Gastroesophageal sphincter (tissue), 4 donors: ENCODE measurements at regions not wholly inside any gene's neighbourhood (a gene's known extent, or its start where the extent isn't known, plus 50 kb on each side); places are given as distances from the start of the nearest gene placed in this dataset.

Experiments used
- ATAC-seq: fragments of 150-250 bp; one replicate; pipeline ENCODE4 v1.9.1; 2016; ENCODE audit warnings: mild to moderate bottlenecking, moderate library complexity
- H3K27ac ChIP-seq, 4 donors: fragments of 200-600 bp; sonication (generic) in 3 of 4; 1 replicate in 3 of 4; 2 replicates in 1 of 4; pipeline ENCODE4 v1.5.1; 2016 to 2019
- H3K27me3 ChIP-seq: fragments of 200-600 bp; sonication (generic); one replicate; pipeline ENCODE4 v1.5.1; 2019
- H3K36me3 ChIP-seq, 2 donors: fragments of 200-600 bp; sonication (generic); one replicate each; pipeline ENCODE4 v1.5.1; 2019; ENCODE audit warnings: control low read depth in 1 of 2
- H3K4me1 ChIP-seq, 3 donors: fragments of 200-600 bp; sonication (generic); 1 replicate in 2 of 3; 2 replicates in 1 of 3; pipeline ENCODE4 v1.5.1; 2016 to 2019; ENCODE audit warnings: control low read depth in 2 of 3
- H3K4me3 ChIP-seq, 2 donors: fragments of 200-600 bp; sonication (generic); one replicate each; pipeline ENCODE4 v1.5.1; 2019; ENCODE audit warnings: mild to moderate bottlenecking in 1 of 2, moderate library complexity in 1 of 2
- H3K9me3 ChIP-seq, 3 donors: fragments of 200-600 bp; sonication (generic); one replicate each; pipeline ENCODE4 v1.5.1; 2017 to 2019; ENCODE audit warnings: control low read depth in 2 of 3
- CTCF ChIP-seq, 4 experiments: fragments of 200-600 bp in 2 of 4; fragments of 450-650 bp in 2 of 4; sonication (generic) in 1 of 4; IDR thresholded peaks; one replicate each; pipeline ENCODE4 v1.5.1; 2017 to 2019; ENCODE audit warnings: antibody characterized with exemption in 4 of 4, mild to moderate bottlenecking in 2 of 4, moderate library complexity in 2 of 4
- EP300 ChIP-seq: sonication (generic); formaldehyde crosslinking; IDR thresholded peaks from one replicate; pipeline ENCODE4 v1.6.1; 2017; ENCODE audit warnings: antibody characterized with exemption, mild to moderate bottlenecking
- POLR2A ChIP-seq, 2 donors: fragments of 450-650 bp; IDR thresholded peaks; one replicate each; pipeline ENCODE4 v1.6.1; 2017; ENCODE audit warnings: antibody characterized with exemption in 2 of 2, mild to moderate bottlenecking in 2 of 2, moderate library complexity in 1 of 2
- POLR2AphosphoS5 ChIP-seq: sonication (generic); formaldehyde crosslinking; IDR thresholded peaks from one replicate; pipeline ENCODE4 v1.6.1; 2017; ENCODE audit warnings: antibody characterized with exemption
- WGBS, 2 donors: methylation state at CpG; one replicate each; pipeline ENCODE4 v1.1.5; 2018; ENCODE audit warnings: low coverage in 1 of 2; 5-methylcytosine and 5-hydroxymethylcytosine counted together

GRCh38 chr6:156525541-156525940, 251.6 kb upstream of the ARID1B start:
- TF ChIP-seq POLR2A (IDR thresholded peaks at IDR 0.05) (no peak), POLR2AphosphoS5 (no peak), EP300 (no peak), CTCF (IDR thresholded peaks at IDR 0.05) (no peak)
- ATAC-seq: no peak
- Histone ChIP-seq H3K27me3 (no peaks in the 10 kb centered on the region), H3K4me1 (no peaks in the 10 kb centered on the region), H3K4me3 (no peak overlapping the region), H3K27ac (no peak overlapping the region), H3K36me3 (no peaks in the 10 kb centered on the region), H3K9me3 (no peaks in the 10 kb centered on the region)
- WGBS, 2 donors: 65 to 67% methylated on average over 1 to 6 of the region's 6 CpGs

GRCh38 chr6:156519940-156520339, 257.2 kb upstream of the ARID1B start:
- no peak for ATAC-seq
- Histone ChIP-seq H3K9me3 (peaks cover 0 to 6% (median 0%) of the 10 kb centered on the region in 3 donors), H3K4me1 (no peaks in the 10 kb centered on the region), H3K4me3 (no peak overlapping the region), H3K36me3 (no peaks in the 10 kb centered on the region), H3K27ac (no peak overlapping the region), H3K27me3 (peaks cover 13% of the 10 kb centered on the region)
- 72 to 97% methylated on average over 2 of the region's 2 CpGs for WGBS, 2 donors
- TF ChIP-seq EP300: no peak

GRCh38 chr6:156517088-156517487, 260.1 kb upstream of the ARID1B start:
- no peak for ATAC-seq
- TF ChIP-seq CTCF (IDR thresholded peaks at IDR 0.05) (no peak), POLR2A (IDR thresholded peaks at IDR 0.05) (no peak), POLR2AphosphoS5 (no peak), EP300 (no peak)
- H3K27me3 ChIP-seq: peaks cover 13% of the 10 kb centered on the region
- H3K4me1 ChIP-seq: no peaks in the 10 kb centered on the region
- H3K27ac ChIP-seq: no peak overlapping the region
- no peak overlapping the region for H3K4me3 ChIP-seq
- 38 to 64% methylated on average over 6 of the region's 6 CpGs for WGBS, 2 donors
- H3K36me3 ChIP-seq: no peaks in the 10 kb centered on the region
- peaks cover 0 to 6% (median 0%) of the 10 kb centered on the region in 3 donors for H3K9me3 ChIP-seq

- no peaks in the 10 kb centered on the region for H3K4me1 ChIP-seq
- TF ChIP-seq POLR2A (IDR thresholded peaks at IDR 0.05) (no peak), POLR2AphosphoS5 (no peak), CTCF (IDR thresholded peaks at IDR 0.05) (no peak), EP300 (no peak)
- H3K36me3 ChIP-seq: no peaks in the 10 kb centered on the region
- 50 to 67% methylated on average over 1 to 4 of the region's 4 CpGs for WGBS, 2 donors
- peaks cover 13% of the 10 kb centered on the region for H3K27me3 ChIP-seq
- H3K9me3 ChIP-seq: peaks cover 0 to 4% (median 0%) of the 10 kb centered on the region in 3 donors
- no peak for ATAC-seq
- H3K4me3 ChIP-seq: no peak overlapping the region
- no peak overlapping the region for H3K27ac ChIP-seq
These were observed 261.9 kb upstream of the ARID1B start for GRCh38 chr6:156515242-156515641.

- 36 to 53% methylated on average over 2 of the region's 2 CpGs for WGBS, 2 donors
- H3K4me3 ChIP-seq: no peak overlapping the region
- TF ChIP-seq CTCF (IDR thresholded peaks at IDR 0.05) (no peak), POLR2AphosphoS5 (no peak), EP300 (no peak), POLR2A (IDR thresholded peaks at IDR 0.05) (no peak)
- H3K27me3 ChIP-seq: peaks cover 13% of the 10 kb centered on the region
- H3K4me1 ChIP-seq: no peaks in the 10 kb centered on the region
- H3K27ac ChIP-seq: no peak overlapping the region
- H3K9me3 ChIP-seq: no peaks in the 10 kb centered on the region
- ATAC-seq: no peak
- no peaks in the 10 kb centered on the region for H3K36me3 ChIP-seq
These were observed 263.7 kb upstream of the ARID1B start for GRCh38 chr6:156513504-156513903.
